Endothelial cell of umbilical vein (primary cell): ENCODE measurements at regions not wholly inside any gene's neighbourhood (a gene's known extent, or its start where the extent isn't known, plus 50 kb on each side); places are given as distances from the start of the nearest gene placed in this dataset.

Experiments used
- BruUV-seq: library from RNA; stranded (reverse); fragments of 400-500 nt; replicated peaks from 2 replicates; lab custom pipeline; 2021; lab: Mats Ljungman, UMichigan
- CTCF ChIA-PET: fragments of 300-600, 350-600 bp; sonication (Branson Sonifier 250); formaldehyde crosslinking; loops from one replicate; lab custom pipeline; 2021; ENCODE audit warnings: antibody characterized with exemption, inconsistent platforms; lab: Charles Lee
- POLR2A ChIA-PET: fragments of 300-600, 350-600 bp; sonication (Branson Sonifier 250); formaldehyde crosslinking; loops from one replicate; lab custom pipeline; 2021; ENCODE audit warnings: antibody characterized with exemption, inconsistent platforms; lab: Charles Lee
- DNase-seq: peaks from one replicate; pipeline ENCODE4 v3.0.0-alpha.2; 2011; ENCODE audit warnings: low read depth, low spot score
- FAIRE-seq: peaks from 2 replicates; lab custom pipeline; 2011; peaks lifted over from hg19 to GRCh38; lab: Jason Lieb, UNC
- H2AFZ ChIP-seq: 2 replicates; pipeline ENCODE4 v1.6.0; 2012; ENCODE audit warnings: low read depth, low read length, control low read depth, inconsistent platforms
- H3K27ac ChIP-seq: 2 replicates; pipeline ENCODE4 v1.5.1; 2011; ENCODE audit warnings: low read depth, mild to moderate bottlenecking, control low read depth, low read length, moderate library complexity; ENCODE audit not compliant: insufficient read depth
- H3K27me3 ChIP-seq, 2 experiments: 2 replicates each; pipeline versions ENCODE4 v1.6.0 to v1.6.1; 2011; ENCODE audit warnings: low read length in 2 of 2, mixed read lengths in 1 of 2; ENCODE audit not compliant: control insufficient read depth in 2 of 2, insufficient read depth in 2 of 2
- H3K36me3 ChIP-seq, 2 experiments: 2 replicates in 1 of 2; 3 replicates in 1 of 2; pipeline ENCODE4 v1.5.1; 2011; ENCODE audit warnings: low read length in 2 of 2, mild to moderate bottlenecking in 1 of 2, moderate library complexity in 1 of 2; ENCODE audit not compliant: control insufficient read depth in 2 of 2, insufficient read depth in 2 of 2; ENCODE audit errors: extremely low read depth in 1 of 2
- H3K4me1 ChIP-seq: 3 replicates; pipeline ENCODE4 v1.5.1; 2011; ENCODE audit warnings: mild to moderate bottlenecking, low read length; ENCODE audit not compliant: control insufficient read depth, insufficient read depth; ENCODE audit errors: extremely low read depth
- H3K4me2 ChIP-seq: 2 replicates; pipeline ENCODE4 v1.6.1; 2011; ENCODE audit warnings: low read length, control low read depth, mixed read lengths; ENCODE audit not compliant: insufficient read depth
- H3K4me3 ChIP-seq, 3 experiments: fragments of 200-600 bp in 1 of 3; sonication (generic), shearing (Covaris generic) in 1 of 3; replicated peaks in 1 of 3; 2 replicates each; pipeline ENCODE4 v1.5.1; 2011 to 2016; ENCODE audit warnings: control low read depth in 3 of 3, low read length in 3 of 3, mild to moderate bottlenecking in 2 of 3, inconsistent platforms in 1 of 3, low read depth in 1 of 3, moderate library complexity in 1 of 3; ENCODE audit not compliant: insufficient read depth in 1 of 3
- H3K79me2 ChIP-seq: 2 replicates; pipeline ENCODE4 v1.6.0; 2012; ENCODE audit warnings: low read length, inconsistent platforms; ENCODE audit not compliant: control insufficient read depth, insufficient read depth
- H3K9ac ChIP-seq: replicated peaks from 2 replicates; pipeline ENCODE3; 2011; ENCODE audit warnings: low read length, control low read depth; ENCODE audit not compliant: insufficient read depth; ENCODE audit errors: extremely low read depth
- H3K9me1 ChIP-seq: replicated peaks from 3 replicates; pipeline ENCODE4 v1.6.0; 2011; ENCODE audit warnings: mild to moderate bottlenecking, low read length; ENCODE audit not compliant: control insufficient read depth, insufficient read depth; ENCODE audit errors: extremely low read depth
- H3K9me3 ChIP-seq: replicated peaks from 2 replicates; pipeline ENCODE4 v1.5.1; 2012; ENCODE audit warnings: low read length, inconsistent platforms; ENCODE audit not compliant: control insufficient read depth, insufficient read depth
- H4K20me1 ChIP-seq: replicated peaks from 2 replicates; pipeline ENCODE3; 2011; ENCODE audit warnings: mild to moderate bottlenecking, low read length; ENCODE audit not compliant: control insufficient read depth, insufficient read depth; ENCODE audit errors: extremely low read depth
- EZH2 ChIP-seq: IDR thresholded peaks from 2 replicates; pipeline ENCODE4 v1.6.1; 2012; ENCODE audit warnings: borderline replicate concordance, low read depth, mild to moderate bottlenecking, moderate library complexity, low read length, inconsistent platforms; ENCODE audit not compliant: severe bottlenecking
- FOS ChIP-seq: IDR thresholded peaks from 2 replicates; pipeline ENCODE4 v1.6.1; 2011; ENCODE audit warnings: mild to moderate bottlenecking, low read length, moderate library complexity, borderline replicate concordance; ENCODE audit not compliant: insufficient read depth
- GATA2 ChIP-seq: IDR thresholded peaks from 2 replicates; pipeline ENCODE4 v1.7.0; 2011; ENCODE audit warnings: low read depth, mild to moderate bottlenecking, moderate library complexity, mixed read lengths, low read length; ENCODE audit not compliant: insufficient read length, insufficient read depth
- JUN ChIP-seq: IDR thresholded peaks from 2 replicates; pipeline ENCODE4 v1.6.1; 2011; ENCODE audit warnings: borderline replicate concordance, low read depth; ENCODE audit not compliant: insufficient read length, insufficient read depth
- MYC ChIP-seq: IDR thresholded peaks from one replicate; pipeline ENCODE4 v1.6.1; 2011; ENCODE audit warnings: mild to moderate bottlenecking, low read depth, low read length
- POLR2A ChIP-seq: IDR thresholded peaks from 2 replicates; pipeline ENCODE4 v1.6.1; 2012; ENCODE audit warnings: low read depth, mild to moderate bottlenecking, control low read depth, low read length
- POLR2AphosphoS5 ChIP-seq: IDR thresholded peaks from 2 replicates; pipeline ENCODE4 v1.6.1; 2012; ENCODE audit warnings: low read depth, mild to moderate bottlenecking, control low read depth, low read length, moderate library complexity; ENCODE audit not compliant: insufficient read depth
- dilution Hi-C: fragments of 300-500 bp; cut with MboI; formaldehyde crosslinking; loops from one replicate; pipeline ENCODE4 v1.15.0; 2019; ENCODE audit warnings: low sequenced_read_pairs; ENCODE audit not compliant: extremely low pct_ligation_motif_present
- intact Hi-C: fragments of 100-400 bp; cut with micrococcal nuclease; formaldehyde crosslinking; loops from one replicate; pipeline ENCODE4 v1.10.0; 2022
- TF ChIP-seq, protein P1 (sequence below): IDR thresholded peaks from 2 replicates; pipeline ENCODE4 v1.6.1; 2011; ENCODE audit not compliant: insufficient read depth, insufficient read length
- TF ChIP-seq, protein P2 (sequence below), 2 donors: IDR thresholded peaks; 1 replicate in 1 of 2; 2 replicates in 1 of 2; pipeline ENCODE4 v1.5.1; 2011; ENCODE audit warnings: low read length in 2 of 2, mild to moderate bottlenecking in 2 of 2, moderate library complexity in 2 of 2, control low read depth in 1 of 2, inconsistent platforms in 1 of 2, low read depth in 1 of 2; ENCODE audit not compliant: insufficient read depth in 1 of 2; ENCODE audit errors: extremely low read depth in 1 of 2

DNA sequence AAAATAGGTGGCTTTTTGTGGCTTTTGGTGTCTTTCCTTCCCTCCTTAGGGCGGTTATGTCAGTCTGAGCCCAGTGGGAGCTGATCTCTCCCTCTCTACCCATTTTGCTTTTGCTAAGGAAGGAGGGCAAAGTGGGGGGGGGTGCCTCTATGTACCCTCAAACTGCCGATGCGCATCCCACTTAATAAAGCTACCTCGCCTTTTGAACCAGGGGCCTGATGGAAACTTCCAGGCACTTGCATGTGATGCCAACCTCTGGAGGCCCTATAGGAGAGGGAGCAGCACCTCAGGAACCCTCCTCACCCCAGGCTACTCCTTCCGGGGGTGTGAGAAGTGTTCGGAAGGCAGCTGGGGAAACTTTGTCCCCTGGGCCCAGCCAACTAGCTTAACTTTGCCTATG, 97.0 kb upstream of the HSD17B12 start:
- no peak for FAIRE-seq
- CTCF ChIA-PET, result interaction anchor here (1.3 to 1.5 kb wide), 2 partner anchors 10 to 268 kb away, joined by 3 to 4 read pairs; no protein-coding TSS in a partner anchor
- intact Hi-C loops (no loop called here), dilution Hi-C loops (no loop called here)
- no peaks in the 10 kb centered on the region for H3K79me2 ChIP-seq
- peaks cover 5% of the 10 kb centered on the region for H3K4me1 ChIP-seq
- BruUV-seq, result no TSS peak
- no peaks in the 10 kb centered on the region for H3K36me3 ChIP-seq
- no peak overlapping the region for H3K4me2 ChIP-seq
- no peak overlapping the region for H3K9ac ChIP-seq
- DNase-seq, result no peak
- no peak for TF ChIP-seq POLR2A
- TF ChIP-seq GATA2, result no peak
- no peak for TF ChIP-seq MYC
- TF ChIP-seq FOS, result no peak
- no peak for TF ChIP-seq JUN
- TF ChIP-seq, protein P1, sequence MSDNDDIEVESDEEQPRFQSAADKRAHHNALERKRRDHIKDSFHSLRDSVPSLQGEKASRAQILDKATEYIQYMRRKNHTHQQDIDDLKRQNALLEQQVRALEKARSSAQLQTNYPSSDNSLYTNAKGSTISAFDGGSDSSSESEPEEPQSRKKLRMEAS, result no peak
- no peak for TF ChIP-seq EZH2
- TF ChIP-seq POLR2AphosphoS5, result no peak
- TF ChIP-seq, protein P2, sequence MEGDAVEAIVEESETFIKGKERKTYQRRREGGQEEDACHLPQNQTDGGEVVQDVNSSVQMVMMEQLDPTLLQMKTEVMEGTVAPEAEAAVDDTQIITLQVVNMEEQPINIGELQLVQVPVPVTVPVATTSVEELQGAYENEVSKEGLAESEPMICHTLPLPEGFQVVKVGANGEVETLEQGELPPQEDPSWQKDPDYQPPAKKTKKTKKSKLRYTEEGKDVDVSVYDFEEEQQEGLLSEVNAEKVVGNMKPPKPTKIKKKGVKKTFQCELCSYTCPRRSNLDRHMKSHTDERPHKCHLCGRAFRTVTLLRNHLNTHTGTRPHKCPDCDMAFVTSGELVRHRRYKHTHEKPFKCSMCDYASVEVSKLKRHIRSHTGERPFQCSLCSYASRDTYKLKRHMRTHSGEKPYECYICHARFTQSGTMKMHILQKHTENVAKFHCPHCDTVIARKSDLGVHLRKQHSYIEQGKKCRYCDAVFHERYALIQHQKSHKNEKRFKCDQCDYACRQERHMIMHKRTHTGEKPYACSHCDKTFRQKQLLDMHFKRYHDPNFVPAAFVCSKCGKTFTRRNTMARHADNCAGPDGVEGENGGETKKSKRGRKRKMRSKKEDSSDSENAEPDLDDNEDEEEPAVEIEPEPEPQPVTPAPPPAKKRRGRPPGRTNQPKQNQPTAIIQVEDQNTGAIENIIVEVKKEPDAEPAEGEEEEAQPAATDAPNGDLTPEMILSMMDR (IDR thresholded peaks at IDR 0.05; ENCODE audit: extremely low read depth in 1 of 2, insufficient read depth in 1 of 2, low read depth in 1 of 2, low read length in 2 of 2), result no peak
- H4K20me1 ChIP-seq, result no peaks in the 10 kb centered on the region
- H3K9me1 ChIP-seq, result no peaks in the 10 kb centered on the region
- no peak overlapping the region for H3K27ac ChIP-seq
- H3K27me3 ChIP-seq, result peaks cover 62 to 73% of the 10 kb centered on the region in 2 experiments
- H3K9me3 ChIP-seq, result no peaks in the 10 kb centered on the region
- H3K4me3 ChIP-seq, result no peak overlapping the region
- no peak overlapping the region for H2AFZ ChIP-seq
- POLR2A ChIA-PET, result no interaction called here
